GM19467 (cell line): ENCODE measurements at regions not wholly inside any gene's neighbourhood (a gene's known extent, or its start where the extent isn't known, plus 50 kb on each side); places are given as distances from the start of the nearest gene placed in this dataset.
"Not testable (repeated sequence)": the region's sequence is repeated elsewhere in the genome, so short reads cannot be mapped to it uniquely, and the experiment has no call there.

ENCODE experiments used
- ATAC-seq: cut with Tn5 transposase; IDR thresholded peaks from one replicate; pipeline ENCODE4 v1.9.1; 2021; ENCODE audit warnings: mild to moderate bottlenecking, moderate library complexity; ENCODE audit not compliant: unreplicated experiment

GRCh38 chr10:60524541-60524940 lies 134.9 kb upstream of the ANK3 start:
- no peak for ATAC-seq

- ATAC-seq = not testable (repeated sequence)
Observed at GRCh38 chr10:60523371-60523770, 133.7 kb upstream of the ANK3 start.

- ATAC-seq = no peak
Observed at GRCh38 chr10:60522617-60523016, 132.9 kb upstream of the ANK3 start.

- no peak for ATAC-seq
Observed at GRCh38 chr10:60521974-60522405, 132.3 kb upstream of the ANK3 start.

- no peak for ATAC-seq
Observed at GRCh38 chr10:60518745-60519144, 129.1 kb upstream of the ANK3 start.

GRCh38 chr10:60517805-60518204 lies 128.1 kb upstream of the ANK3 start:
- no peak for ATAC-seq

GRCh38 chr10:60513281-60513680 lies 123.6 kb upstream of the ANK3 start:
- no peak for ATAC-seq

- ATAC-seq = no peak
Observed at GRCh38 chr10:60511477-60512229, 122.0 kb upstream of the ANK3 start.

- ATAC-seq = no peak
Observed at GRCh38 chr10:60508831-60509230, 119.2 kb upstream of the ANK3 start.

GRCh38 chr10:60508037-60508436 lies 118.4 kb upstream of the ANK3 start:
- no peak for ATAC-seq

GRCh38 chr10:60502621-60503020 lies 112.9 kb upstream of the ANK3 start:
- ATAC-seq = no peak

- no peak for ATAC-seq
Observed at GRCh38 chr10:60498985-60499384, 109.3 kb upstream of the ANK3 start.

GRCh38 chr10:60497364-60497763 lies 107.7 kb upstream of the ANK3 start:
- no peak for ATAC-seq

GRCh38 chr10:60496181-60496580 lies 106.5 kb upstream of the ANK3 start:
- no peak for ATAC-seq

- ATAC-seq = no peak
Observed at GRCh38 chr10:60495338-60496055, 105.8 kb upstream of the ANK3 start.

GRCh38 chr10:60494774-60495173 lies 105.1 kb upstream of the ANK3 start:
- no peak for ATAC-seq

- ATAC-seq = no peak
Observed at GRCh38 chr10:60491162-60491561, 101.5 kb upstream of the ANK3 start.

- ATAC-seq = no peak
Observed at GRCh38 chr10:60490013-60490412, 100.3 kb upstream of the ANK3 start.

- no peak for ATAC-seq
Observed at GRCh38 chr10:60488111-60488669, 98.5 kb upstream of the ANK3 start.

- no peak for ATAC-seq
Observed at GRCh38 chr10:60487543-60487942, 97.9 kb upstream of the ANK3 start.

- no peak for ATAC-seq
Observed at GRCh38 chr10:60485025-60485424, 95.3 kb upstream of the ANK3 start.
